PFSK-1 (cell line): ENCODE measurements at regions not wholly inside any gene's neighbourhood (a gene's known extent, or its start where the extent isn't known, plus 50 kb on each side); places are given as distances from the start of the nearest gene placed in this dataset.

Experiments used
- FOXP2 ChIP-seq: optimal IDR thresholded peaks from 2 replicates; pipeline ENCODE3; 2011; ENCODE audit warnings: borderline replicate concordance, control low read depth, inconsistent platforms; ENCODE audit not compliant: insufficient read depth; ENCODE audit errors: extremely low read length, extremely low read depth
- POLR2AphosphoS5 ChIP-seq: IDR thresholded peaks from 2 replicates; pipeline ENCODE4 v1.6.1; 2012; ENCODE audit warnings: low read depth, mild to moderate bottlenecking, control low read depth, low read length, moderate library complexity
- REST ChIP-seq, 2 experiments: IDR thresholded peaks; 2 replicates each; pipeline versions ENCODE4 v1.6.1 to v1.8.0; 2011 to 2012; ENCODE audit warnings: low read depth in 2 of 2, low read length in 2 of 2, control low read depth in 1 of 2, inconsistent platforms in 1 of 2, mild to moderate bottlenecking in 1 of 2, moderate library complexity in 1 of 2; ENCODE audit not compliant: insufficient read depth in 1 of 2
- SIN3A ChIP-seq: IDR thresholded peaks from 2 replicates; pipeline ENCODE4 v1.6.1; 2012; ENCODE audit warnings: mild to moderate bottlenecking, low read length, moderate library complexity, borderline replicate concordance; ENCODE audit not compliant: insufficient read depth
- TAF1 ChIP-seq: IDR thresholded peaks from 2 replicates; pipeline ENCODE4 v1.6.1; 2012; ENCODE audit warnings: low read length, control low read depth, borderline replicate concordance; ENCODE audit not compliant: insufficient read depth

- no peak for TF ChIP-seq REST (IDR thresholded peaks at IDR 0.05; ENCODE audit: insufficient read depth in 1 of 2, low read depth in 2 of 2, low read length in 2 of 2)
- no peak for TF ChIP-seq TAF1
- no peak for TF ChIP-seq SIN3A
- no peak for TF ChIP-seq FOXP2
- no peak for TF ChIP-seq POLR2AphosphoS5
Observed at GRCh38 chr4:14065406-14065805, 437.9 kb upstream of the BOD1L1 start.

GRCh38 chr4:14066979-14067378 lies 439.5 kb upstream of the BOD1L1 start:
- TF ChIP-seq TAF1 (no peak), FOXP2 (no peak), SIN3A (no peak), POLR2AphosphoS5 (no peak), REST (IDR thresholded peaks at IDR 0.05; ENCODE audit: insufficient read depth in 1 of 2, low read depth in 2 of 2, low read length in 2 of 2) (no peak)

GRCh38 chr4:14069886-14070285 lies 442.4 kb upstream of the BOD1L1 start:
- TF ChIP-seq FOXP2 = no peak
- no peak for TF ChIP-seq REST (IDR thresholded peaks at IDR 0.05; ENCODE audit: insufficient read depth in 1 of 2, low read depth in 2 of 2, low read length in 2 of 2)
- TF ChIP-seq SIN3A = no peak
- TF ChIP-seq TAF1 = no peak
- TF ChIP-seq POLR2AphosphoS5 = no peak

GRCh38 chr4:14070289-14070880 lies 442.9 kb upstream of the BOD1L1 start:
- TF ChIP-seq FOXP2 (no peak), REST (IDR thresholded peaks at IDR 0.05; ENCODE audit: insufficient read depth in 1 of 2, low read depth in 2 of 2, low read length in 2 of 2) (no peak), TAF1 (no peak), SIN3A (no peak), POLR2AphosphoS5 (no peak)
